GM23338 (cell line): ENCODE measurements at regions not wholly inside any gene's neighbourhood (a gene's known extent, or its start where the extent isn't known, plus 50 kb on each side); places are given as distances from the start of the nearest gene placed in this dataset.

Experiments used
- ATAC-seq: fragments of 200-7000 bp; cut with Tn5 transposase; 3 replicates; pipeline ENCODE4 v1.9.1; 2020
- DNase-seq: peaks from one replicate; pipeline ENCODE4 v3.0.0-alpha.2; 2015; ENCODE audit warnings: low spot score
- H2AFZ ChIP-seq: fragments of 200-600 bp; sonication (generic); 2 replicates; pipeline ENCODE4 v1.8.0; 2016; ENCODE audit warnings: antibody characterized with exemption, mild to moderate bottlenecking, moderate library complexity
- H3F3A ChIP-seq: fragments of 200-600 bp; sonication (generic); replicated peaks from 2 replicates; pipeline ENCODE4 v1.8.0; 2017; ENCODE audit warnings: antibody characterized with exemption, mixed run types, low read depth
- H3K27ac ChIP-seq: fragments of 200-600 bp; sonication (generic); 2 replicates; pipeline ENCODE4 v1.6.1; 2016; ENCODE audit warnings: low read depth
- H3K27me3 ChIP-seq: fragments of 200-600 bp; sonication (generic); 2 replicates; pipeline ENCODE4 v1.8.0; 2016; ENCODE audit warnings: mild to moderate bottlenecking, mixed run types, moderate library complexity; ENCODE audit not compliant: insufficient read depth
- H3K36me3 ChIP-seq: fragments of 200-600 bp; sonication (generic); 2 replicates; pipeline ENCODE4 v1.8.0; 2016; ENCODE audit warnings: mild to moderate bottlenecking; ENCODE audit not compliant: insufficient read depth
- H3K4me1 ChIP-seq: fragments of 200-600 bp; sonication (generic); 2 replicates; pipeline ENCODE4 v1.8.0; 2016; ENCODE audit warnings: mild to moderate bottlenecking, moderate library complexity; ENCODE audit not compliant: insufficient read depth
- H3K4me2 ChIP-seq: fragments of 200-600 bp; sonication (generic); 2 replicates; pipeline ENCODE4 v1.7.1; 2017; ENCODE audit warnings: mixed run types
- H3K4me3 ChIP-seq: fragments of 200-600 bp; sonication (generic); 2 replicates; pipeline ENCODE4 v1.6.1; 2016; ENCODE audit warnings: mixed run types
- H3K79me2 ChIP-seq: fragments of 200-600 bp; sonication (generic); replicated peaks from 2 replicates; pipeline ENCODE4 v1.8.0; 2017; ENCODE audit warnings: mild to moderate bottlenecking; ENCODE audit not compliant: insufficient read depth
- H3K9me2 ChIP-seq: fragments of 200-600 bp; sonication (generic); 2 replicates; pipeline ENCODE4 v1.8.0; 2017; ENCODE audit not compliant: insufficient read depth
- H4K20me1 ChIP-seq: fragments of 200-600 bp; sonication (generic); replicated peaks from 2 replicates; pipeline ENCODE4 v1.8.0; 2017; ENCODE audit warnings: mild to moderate bottlenecking; ENCODE audit not compliant: insufficient read depth
- H3K27ac Mint-ChIP-seq: 2 replicates; pipeline ENCODE4 v1.8.0; 2020; ENCODE audit warnings: inconsistent platforms, mild to moderate bottlenecking, moderate library complexity, mixed read lengths
- H3K27me3 Mint-ChIP-seq: 3 replicates; pipeline ENCODE4 v1.8.0; 2022; ENCODE audit warnings: low read depth, mild to moderate bottlenecking, moderate library complexity, mixed read lengths, inconsistent platforms; ENCODE audit not compliant: insufficient read depth, poor library complexity
- H3K36me3 Mint-ChIP-seq: 3 replicates; pipeline ENCODE4 v1.8.0; 2021; ENCODE audit warnings: low read depth, mild to moderate bottlenecking, inconsistent platforms, moderate library complexity, mixed read lengths
- H3K4me1 Mint-ChIP-seq: 3 replicates; pipeline ENCODE4 v1.8.0; 2020; ENCODE audit warnings: mild to moderate bottlenecking, inconsistent platforms, mixed read lengths
- H3K4me3 Mint-ChIP-seq: 3 replicates; pipeline ENCODE4 v1.8.0; 2021; ENCODE audit warnings: moderate library complexity, mild to moderate bottlenecking, inconsistent platforms, mixed read lengths
- H3K9me3 Mint-ChIP-seq: 3 replicates; pipeline ENCODE4 v1.8.0; 2020; ENCODE audit warnings: moderate library complexity, mild to moderate bottlenecking, inconsistent platforms, mixed read lengths
- CREB1 ChIP-seq: fragments of 250-450 bp; sonication (Bioruptor Pico); IDR thresholded peaks from 2 replicates; pipeline ENCODE4 v1.5.0; 2020; ENCODE audit warnings: low read depth, mild to moderate bottlenecking, moderate library complexity
- EZH2 ChIP-seq: fragments of 200-600 bp; sonication (generic); IDR thresholded peaks from one replicate; pipeline ENCODE4 v1.8.0; 2017; ENCODE audit warnings: antibody characterized with exemption, mild to moderate bottlenecking, low read depth; ENCODE audit not compliant: unreplicated experiment
- ZNF462 ChIP-seq: fragments of 250-450 bp; sonication (Bioruptor Pico); IDR thresholded peaks from 2 replicates; pipeline ENCODE4 v1.5.0; 2020; ENCODE audit warnings: mild to moderate bottlenecking, moderate library complexity
- TF ChIP-seq, protein P1 (sequence below): IDR thresholded peaks from one replicate; pipeline ENCODE4 v1.6.1; 2018; ENCODE audit warnings: antibody characterized with exemption; ENCODE audit not compliant: unreplicated experiment
- TF ChIP-seq, protein P2 (sequence below): IDR thresholded peaks from 2 replicates; pipeline ENCODE4 v1.6.1; 2016; ENCODE audit warnings: antibody characterized with exemption

DNA sequence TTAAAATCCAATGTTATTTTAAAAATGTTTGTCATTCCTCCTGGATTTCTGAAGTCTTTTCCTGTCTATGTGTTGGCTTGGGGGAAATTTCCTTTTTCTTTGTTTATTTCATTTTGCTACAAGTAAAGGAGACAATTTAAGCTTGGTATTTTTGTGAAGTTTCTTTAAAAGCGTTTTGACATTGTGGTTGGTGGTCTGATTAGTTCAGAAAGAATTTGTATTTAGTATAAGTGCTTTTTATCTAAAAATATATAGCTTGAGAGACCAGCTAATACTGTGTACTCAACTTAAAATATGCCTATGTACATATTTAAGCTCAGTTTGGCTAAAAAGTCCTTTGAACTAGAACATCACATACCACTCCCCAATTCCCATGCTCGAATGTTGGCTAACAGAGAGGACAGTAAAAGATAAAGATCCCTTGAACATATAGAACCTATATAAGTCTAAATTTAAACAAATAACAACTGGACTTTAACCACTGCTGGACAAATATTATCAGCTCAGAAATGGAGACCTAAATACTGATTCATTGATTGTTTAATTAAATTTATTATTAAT is 237.6 kb downstream of the TLE4 start:
- Histone ChIP-seq H3K4me1 (peaks cover 37% of the 10 kb centered on the region), H3K4me3 (no peak overlapping the region), H4K20me1 (no peaks in the 10 kb centered on the region), H3K27me3 (no peaks in the 10 kb centered on the region), H3K36me3 (no peaks in the 10 kb centered on the region), H2AFZ (peak overlapping the region; percentile 73; the same call in 1 of the 2 replicates), H3F3A (no peaks in the 10 kb centered on the region), H3K79me2 (no peaks in the 10 kb centered on the region), H3K4me2 (no peak overlapping the region), H3K27ac (no peak overlapping the region), H3K9me2 (no peaks in the 10 kb centered on the region; the same call in 1 of the 2 replicates)
- ATAC-seq = no peak
- Mint-ChIP-seq H3K4me3 (no peak overlapping the region), H3K4me1 (peaks cover 25% of the 10 kb centered on the region), H3K27ac (no peak overlapping the region), H3K27me3 (peaks cover 1% of the 10 kb centered on the region), H3K9me3 (no peaks in the 10 kb centered on the region), H3K36me3 (no peaks in the 10 kb centered on the region)
- DNase-seq = no peak
- TF ChIP-seq CREB1 (CRISPR knock-in tag) (no peak), EZH2 (no peak), ZNF462 (CRISPR knock-in tag) (no peak)
- TF ChIP-seq, protein P1, sequence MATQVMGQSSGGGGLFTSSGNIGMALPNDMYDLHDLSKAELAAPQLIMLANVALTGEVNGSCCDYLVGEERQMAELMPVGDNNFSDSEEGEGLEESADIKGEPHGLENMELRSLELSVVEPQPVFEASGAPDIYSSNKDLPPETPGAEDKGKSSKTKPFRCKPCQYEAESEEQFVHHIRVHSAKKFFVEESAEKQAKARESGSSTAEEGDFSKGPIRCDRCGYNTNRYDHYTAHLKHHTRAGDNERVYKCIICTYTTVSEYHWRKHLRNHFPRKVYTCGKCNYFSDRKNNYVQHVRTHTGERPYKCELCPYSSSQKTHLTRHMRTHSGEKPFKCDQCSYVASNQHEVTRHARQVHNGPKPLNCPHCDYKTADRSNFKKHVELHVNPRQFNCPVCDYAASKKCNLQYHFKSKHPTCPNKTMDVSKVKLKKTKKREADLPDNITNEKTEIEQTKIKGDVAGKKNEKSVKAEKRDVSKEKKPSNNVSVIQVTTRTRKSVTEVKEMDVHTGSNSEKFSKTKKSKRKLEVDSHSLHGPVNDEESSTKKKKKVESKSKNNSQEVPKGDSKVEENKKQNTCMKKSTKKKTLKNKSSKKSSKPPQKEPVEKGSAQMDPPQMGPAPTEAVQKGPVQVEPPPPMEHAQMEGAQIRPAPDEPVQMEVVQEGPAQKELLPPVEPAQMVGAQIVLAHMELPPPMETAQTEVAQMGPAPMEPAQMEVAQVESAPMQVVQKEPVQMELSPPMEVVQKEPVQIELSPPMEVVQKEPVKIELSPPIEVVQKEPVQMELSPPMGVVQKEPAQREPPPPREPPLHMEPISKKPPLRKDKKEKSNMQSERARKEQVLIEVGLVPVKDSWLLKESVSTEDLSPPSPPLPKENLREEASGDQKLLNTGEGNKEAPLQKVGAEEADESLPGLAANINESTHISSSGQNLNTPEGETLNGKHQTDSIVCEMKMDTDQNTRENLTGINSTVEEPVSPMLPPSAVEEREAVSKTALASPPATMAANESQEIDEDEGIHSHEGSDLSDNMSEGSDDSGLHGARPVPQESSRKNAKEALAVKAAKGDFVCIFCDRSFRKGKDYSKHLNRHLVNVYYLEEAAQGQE = no peak
- TF ChIP-seq, protein P2, sequence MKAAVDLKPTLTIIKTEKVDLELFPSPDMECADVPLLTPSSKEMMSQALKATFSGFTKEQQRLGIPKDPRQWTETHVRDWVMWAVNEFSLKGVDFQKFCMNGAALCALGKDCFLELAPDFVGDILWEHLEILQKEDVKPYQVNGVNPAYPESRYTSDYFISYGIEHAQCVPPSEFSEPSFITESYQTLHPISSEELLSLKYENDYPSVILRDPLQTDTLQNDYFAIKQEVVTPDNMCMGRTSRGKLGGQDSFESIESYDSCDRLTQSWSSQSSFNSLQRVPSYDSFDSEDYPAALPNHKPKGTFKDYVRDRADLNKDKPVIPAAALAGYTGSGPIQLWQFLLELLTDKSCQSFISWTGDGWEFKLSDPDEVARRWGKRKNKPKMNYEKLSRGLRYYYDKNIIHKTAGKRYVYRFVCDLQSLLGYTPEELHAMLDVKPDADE = no peak
